NOMO-1 treated with dmso at 0.1 percent for 144 hours (cell line): ENCODE measurements at regions not wholly inside any gene's neighbourhood (a gene's known extent, or its start where the extent isn't known, plus 50 kb on each side); places are given as distances from the start of the nearest gene placed in this dataset.

ENCODE experiments used
- DNase-seq: peaks from one replicate; lab custom pipeline; 2025; ENCODE audit not compliant: unreplicated experiment; lab: John Stamatoyannopoulos, UW

GRCh38 chr12:126051611-126052107 is 986.4 kb downstream of the AACS start:
- DNase-seq: no peak

- DNase-seq: no peak
Observed at GRCh38 chr12:126055521-126055920, 990.3 kb downstream of the AACS start.

GRCh38 chr12:126061777-126062176 is 996.5 kb downstream of the AACS start:
- no peak for DNase-seq

DNA sequence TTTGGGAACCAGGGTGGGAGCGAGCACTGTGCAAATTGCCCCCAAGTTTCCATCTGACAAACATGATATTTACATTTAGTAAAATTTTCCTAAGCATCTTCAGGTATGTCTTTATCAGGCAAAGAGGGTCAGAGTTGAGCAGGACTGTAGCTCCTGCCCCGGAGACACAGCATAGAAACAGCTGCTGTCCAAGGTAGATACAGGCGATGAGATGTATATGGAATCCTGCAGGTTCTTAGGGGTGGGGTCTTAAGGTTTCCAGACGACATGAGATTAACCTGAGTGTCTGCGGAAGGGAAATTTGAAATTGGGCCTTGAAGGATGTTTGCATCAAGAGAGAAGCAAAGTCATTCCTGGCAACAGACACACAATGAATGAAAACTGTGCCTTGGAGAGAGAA is 998.8 kb downstream of the AACS start:
- no peak for DNase-seq

DNA sequence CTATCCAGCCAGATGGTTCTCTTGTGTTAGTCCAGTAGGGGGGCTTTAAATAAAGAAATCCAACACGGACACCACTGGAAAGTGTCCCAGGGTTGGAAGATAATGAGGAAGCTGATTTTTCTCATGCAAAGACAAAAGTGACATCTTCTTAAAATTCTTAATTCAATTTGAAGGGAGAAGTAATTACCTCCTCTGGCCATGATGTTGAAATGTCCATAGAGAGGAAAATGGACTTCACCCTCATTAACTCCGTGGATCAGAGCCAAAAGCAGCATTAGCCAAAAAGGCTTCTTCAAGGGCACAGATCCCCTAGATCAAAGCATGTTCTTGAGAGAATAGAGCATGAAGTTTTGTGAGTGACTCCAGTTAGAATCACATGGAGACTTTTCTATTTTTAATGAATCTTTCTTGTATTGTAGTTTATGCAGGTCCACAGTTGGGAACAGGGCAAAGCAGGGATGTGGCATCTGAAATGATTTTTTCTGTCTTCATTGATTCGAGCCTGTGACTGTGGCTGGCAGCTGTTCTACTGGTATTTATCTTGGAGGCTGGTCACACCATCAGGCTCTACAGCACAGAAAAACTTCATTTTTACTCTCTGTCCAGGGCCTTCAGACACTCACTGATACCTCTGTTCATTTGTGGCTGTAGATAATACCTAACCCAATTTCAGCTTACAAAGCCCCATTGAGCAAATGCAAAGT is 1002.5 kb downstream of the AACS start:
- no peak for DNase-seq

DNA sequence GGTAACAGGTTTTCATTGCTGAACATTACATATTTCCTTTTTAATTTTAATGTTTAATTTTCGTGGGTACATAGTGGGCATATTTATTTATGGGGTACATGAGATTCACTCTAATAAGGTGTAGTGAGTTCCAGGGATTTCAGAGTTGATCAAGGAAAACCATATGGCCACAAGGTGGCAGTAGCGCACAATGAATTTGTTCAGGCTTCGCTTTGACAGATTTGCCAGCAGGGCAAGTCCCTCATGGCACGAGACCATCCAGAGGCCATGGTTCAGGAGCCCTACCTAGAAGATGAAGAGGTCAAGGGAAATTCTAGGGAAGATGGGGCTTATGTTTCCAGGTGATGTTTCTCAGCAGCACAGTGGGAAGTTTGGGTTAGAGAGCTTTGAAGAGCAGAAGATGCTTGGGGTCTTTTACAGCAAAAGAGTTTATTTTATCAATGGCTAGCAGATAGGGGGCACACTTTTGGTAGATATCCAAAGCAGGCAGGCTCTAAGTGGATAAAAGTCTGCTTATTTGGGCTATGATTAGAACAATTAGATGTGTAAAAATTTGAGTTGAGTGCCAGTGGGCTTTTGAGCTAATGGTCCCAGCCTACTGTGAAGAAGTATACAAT is 1004.4 kb downstream of the AACS start:
- DNase-seq: no peak

DNA sequence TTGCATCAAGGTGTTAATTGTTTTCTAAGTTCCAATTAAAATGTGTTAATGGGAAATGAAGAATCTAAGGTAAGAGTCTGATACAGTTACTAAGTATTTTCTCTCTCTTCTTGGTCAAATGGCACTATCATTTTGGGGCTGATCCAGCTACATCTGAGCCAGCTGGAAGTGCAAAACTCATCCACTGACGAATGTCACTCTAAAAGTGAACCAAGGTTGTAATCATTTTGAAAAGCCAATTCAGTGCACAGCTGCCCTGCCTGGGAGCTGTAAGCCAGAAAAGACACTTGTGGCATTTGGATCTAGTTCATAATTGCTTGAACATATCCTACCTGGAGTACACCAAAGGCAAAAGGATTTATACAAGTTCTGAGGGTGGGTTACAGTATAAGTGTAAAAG is 1011.3 kb downstream of the AACS start:
- DNase-seq: no peak

- no peak for DNase-seq
Observed at GRCh38 chr12:126083926-126084325, 1018.7 kb downstream of the AACS start.

DNA sequence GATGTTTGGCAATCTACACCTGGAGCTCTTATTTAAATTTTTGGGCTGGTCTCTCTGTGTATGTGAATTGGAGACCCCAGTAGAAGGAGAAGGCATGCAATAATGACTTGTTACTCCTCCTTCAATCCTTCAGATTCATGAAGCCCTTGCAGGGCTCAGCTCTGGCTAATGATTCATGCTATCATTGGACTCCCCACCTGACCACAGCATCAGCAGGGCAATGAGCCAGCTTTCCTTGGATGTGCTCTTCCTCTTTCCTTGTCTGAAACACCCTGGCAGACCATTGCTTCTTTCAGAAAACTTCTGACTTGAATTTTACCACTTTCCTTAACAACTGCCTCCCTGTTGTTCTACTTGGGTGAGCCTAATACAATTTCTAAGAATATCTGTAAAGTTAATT is 1019.2 kb downstream of the AACS start:
- no peak for DNase-seq

DNA sequence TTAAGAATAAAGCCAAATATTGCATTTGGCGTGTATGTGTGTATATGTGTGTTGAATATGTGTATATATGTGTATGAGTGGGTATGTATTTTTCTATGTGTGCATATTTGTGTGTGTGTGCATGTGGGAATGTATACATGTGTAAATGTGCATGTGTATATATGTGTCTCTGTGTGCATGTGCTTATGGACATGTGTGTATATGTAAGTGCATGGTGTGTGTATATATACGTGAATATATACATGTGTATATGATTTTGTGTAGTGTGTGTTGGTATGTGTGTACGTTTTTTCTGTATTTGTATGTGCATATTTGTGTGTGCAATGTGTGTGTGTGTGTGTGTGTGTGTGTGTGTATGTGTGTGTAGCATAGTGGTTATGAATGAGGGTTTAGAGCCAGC is 1021.0 kb downstream of the AACS start:
- DNase-seq: no peak

DNA sequence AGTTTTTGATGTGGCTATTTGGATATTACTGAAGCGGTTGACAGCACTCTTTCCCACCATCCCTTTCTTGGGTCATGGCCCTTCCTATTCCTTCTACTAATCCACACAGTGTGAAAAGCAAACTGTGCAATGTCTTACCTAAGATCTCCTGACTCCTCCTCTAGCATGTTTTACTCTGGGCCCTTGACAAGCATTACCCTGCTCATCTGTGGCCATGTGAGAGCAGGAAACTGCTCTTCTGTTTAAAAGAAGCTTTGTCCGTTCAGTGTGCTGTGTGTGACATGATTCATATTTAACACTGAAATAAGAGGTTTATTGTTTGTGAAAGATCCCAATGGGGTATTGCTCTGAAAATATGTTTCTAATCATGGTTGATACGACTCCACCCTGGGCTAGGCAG is 1022.5 kb downstream of the AACS start:
- no peak for DNase-seq

GRCh38 chr12:126093908-126094307 is 1028.7 kb downstream of the AACS start:
- no peak for DNase-seq

DNA sequence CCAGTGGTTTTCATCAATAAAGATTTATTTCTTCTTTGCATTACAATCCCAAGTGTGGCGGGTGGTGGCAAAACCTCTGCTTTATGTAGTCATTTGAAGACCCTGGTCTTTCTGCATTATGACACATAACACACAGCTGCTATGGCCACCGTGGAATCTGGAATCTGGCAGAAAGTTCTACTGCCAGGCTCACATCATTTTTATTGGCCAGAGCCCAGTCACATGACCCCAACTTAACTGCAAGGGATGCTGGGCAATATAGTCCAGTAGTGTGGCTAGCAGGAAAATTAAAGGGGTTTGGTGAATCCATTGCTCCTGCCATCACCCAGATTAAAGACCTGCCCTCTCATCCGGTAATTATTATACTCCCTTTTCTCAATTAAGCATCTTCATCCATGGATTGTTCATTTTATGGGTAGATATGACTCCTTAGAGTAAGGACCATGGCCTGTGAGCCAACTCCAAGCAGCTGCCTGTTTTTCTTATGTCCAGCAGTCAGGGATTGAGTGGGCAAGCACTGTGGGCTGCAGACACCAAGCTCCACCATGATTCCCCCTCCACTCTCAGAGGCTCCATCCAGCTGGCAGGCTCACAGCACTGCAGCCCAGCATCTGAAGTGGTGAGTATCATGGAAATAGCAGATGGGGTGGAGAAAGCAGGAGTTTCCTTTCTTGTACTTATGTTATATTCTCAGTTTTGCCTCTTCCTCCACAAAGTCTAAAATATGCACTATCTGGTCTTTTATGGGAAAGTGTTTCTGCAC is 1030.7 kb downstream of the AACS start:
- DNase-seq: no peak

DNA sequence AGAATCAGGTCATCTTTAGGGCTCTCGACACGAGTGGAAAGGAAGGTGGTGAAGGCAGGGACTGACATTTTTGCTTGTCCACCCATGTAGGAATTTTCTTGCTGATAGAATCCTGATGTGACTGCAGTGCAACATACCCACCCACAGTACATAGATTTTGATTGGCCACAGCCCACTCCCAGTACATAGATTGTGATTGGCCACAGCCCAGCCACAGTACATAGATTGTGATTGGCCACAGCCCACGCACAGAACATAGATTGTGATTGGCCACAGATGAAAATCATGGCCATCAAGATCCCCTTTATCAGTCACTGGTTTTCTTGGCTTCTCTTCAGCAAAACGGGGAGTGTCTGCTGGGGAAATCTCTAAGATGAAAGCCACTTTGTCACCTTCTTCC is 1041.5 kb downstream of the AACS start:
- no peak for DNase-seq

GRCh38 chr12:126107659-126108058 is 1042.4 kb downstream of the AACS start:
- DNase-seq: no peak

- no peak for DNase-seq
Observed at GRCh38 chr12:126108247-126108646, 1043.0 kb downstream of the AACS start.

DNA sequence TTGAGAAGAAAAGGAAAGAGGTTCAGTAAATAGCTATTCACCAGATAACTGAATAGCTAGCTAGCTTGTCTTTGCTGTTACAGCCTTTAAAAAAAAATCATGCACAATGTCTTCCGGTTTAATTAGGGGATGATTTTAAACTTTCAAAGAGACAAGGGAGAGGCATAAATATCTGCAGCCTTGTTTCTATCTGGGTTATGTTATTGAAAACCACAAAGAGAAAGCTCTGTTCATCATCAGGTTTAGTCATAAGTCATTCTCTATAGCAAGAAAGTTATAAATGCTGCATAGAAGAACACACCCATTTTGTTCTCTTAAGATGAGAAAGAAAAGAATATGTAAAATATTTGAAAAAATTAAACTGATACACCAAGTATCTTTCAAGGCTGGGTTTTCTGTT is 1046.9 kb downstream of the AACS start:
- no peak for DNase-seq

DNA sequence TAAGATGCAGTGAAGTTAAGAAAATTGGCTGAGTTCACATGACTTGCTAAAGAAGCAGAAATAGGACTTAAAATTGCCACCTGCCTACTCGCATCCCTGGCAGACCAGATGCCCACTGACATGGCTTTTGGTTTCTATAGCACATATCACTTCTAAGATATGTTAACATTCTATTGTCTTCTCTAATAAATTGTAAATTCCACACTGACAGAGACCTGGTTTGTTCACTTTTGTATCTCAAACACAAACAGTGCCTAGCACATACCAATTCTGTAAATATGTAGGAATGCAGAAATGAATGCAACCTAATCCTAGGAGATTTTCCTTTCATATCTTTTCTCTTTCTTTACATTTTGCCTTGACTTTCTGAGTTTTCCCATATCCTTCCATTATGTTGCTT is 1047.6 kb downstream of the AACS start:
- DNase-seq: no peak

GRCh38 chr12:126114441-126114840 is 1049.2 kb downstream of the AACS start:
- DNase-seq: no peak

GRCh38 chr12:126117502-126117901 is 1052.3 kb downstream of the AACS start:
- DNase-seq: no peak

- no peak for DNase-seq
Observed at GRCh38 chr12:126139355-126139754, 1074.1 kb downstream of the AACS start.

DNA sequence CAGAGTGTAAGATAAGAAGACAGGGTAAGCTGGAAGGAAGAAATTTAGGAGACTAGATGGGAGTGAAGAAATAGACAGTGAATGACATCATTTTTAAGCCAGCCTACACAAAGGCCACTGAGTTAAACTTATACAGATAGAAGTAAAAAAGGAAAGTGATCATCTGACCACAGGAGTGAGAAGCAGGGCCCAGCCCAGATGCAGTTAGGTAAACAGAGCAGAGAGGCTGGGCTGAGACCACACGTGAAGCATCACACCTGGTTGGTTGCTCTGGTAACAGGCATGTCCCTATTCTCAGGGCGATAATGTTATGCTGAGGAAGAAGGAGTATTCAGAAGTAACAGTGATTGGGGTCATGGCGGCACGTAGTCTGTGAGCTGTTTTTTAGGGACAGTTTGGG is 1079.4 kb downstream of the AACS start:
- DNase-seq: no peak
